ENCODE measurements at regions not wholly inside any gene's neighbourhood (a gene's known extent, or its start where the extent isn't known, plus 50 kb on each side); places are given as distances from the start of the nearest gene placed in this dataset.
A peak's percentile ranks its signal among the peaks of the same experiment; 100 is the strongest.

DNA sequence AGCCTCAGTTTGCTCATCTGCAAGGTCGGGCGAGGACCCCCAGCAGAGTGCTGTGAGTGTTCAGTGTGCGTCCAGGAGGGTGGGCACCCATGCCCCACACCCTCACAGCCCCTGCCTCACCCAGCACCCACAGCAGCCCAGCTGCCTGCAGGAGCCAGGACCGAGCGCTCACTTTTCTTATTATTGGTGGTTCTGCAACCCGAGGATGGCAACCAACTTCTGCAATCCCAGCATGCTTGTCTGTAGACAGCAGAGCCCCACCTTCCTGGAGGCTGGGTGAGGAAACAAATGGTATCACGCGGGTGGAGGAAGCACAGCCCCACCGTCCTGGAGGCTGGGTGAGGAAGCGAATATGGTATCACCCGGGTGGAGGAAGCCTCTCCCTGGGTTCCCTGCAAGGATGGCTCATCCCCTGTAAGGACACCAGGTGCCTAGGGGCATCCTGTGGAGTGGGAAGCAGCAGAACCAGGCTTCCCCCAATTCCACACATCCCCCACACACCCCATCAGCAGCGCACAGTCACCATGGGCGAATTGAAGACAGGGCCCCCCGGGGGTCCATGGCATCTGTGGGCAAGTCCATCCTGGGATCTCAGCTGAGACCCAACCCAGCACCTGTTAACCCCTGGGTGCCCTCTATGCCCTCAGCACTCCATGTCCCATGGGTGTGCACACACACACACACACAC is 220.5 kb upstream of the RAB6C start:
- peaks cover 32% of the 10 kb centered on the region for H3K4me1 Mint-ChIP-seq
- peak overlapping the region; percentile 98; the same call in 1 of the 2 replicates for H3K27ac Mint-ChIP-seq
- POLR2A ChIA-PET, result no interaction called here
- peak overlapping the region; percentile 55 for H3K4me3 Mint-ChIP-seq
- peaks cover 9% of the 10 kb centered on the region for H3K9me3 Mint-ChIP-seq
- DNase-seq (ENCODE audit: low spot score), result no peak
- no peak for ATAC-seq
- no peak for TF ChIP-seq GRHL2 (CRISPR knock-in tag; IDR thresholded peaks at IDR 0.05; ENCODE audit: insufficient replicate concordance, severe bottlenecking)
- TF ChIP-seq PREB (CRISPR knock-in tag; IDR thresholded peaks at IDR 0.05; ENCODE audit: borderline replicate concordance), result no peak
- no peaks in the 10 kb centered on the region for H3K36me3 Mint-ChIP-seq
- H3K27me3 Mint-ChIP-seq (ENCODE audit: low read depth), result peaks cover 6% of the 10 kb centered on the region; the same call in 1 of the 2 replicates
- CTCF ChIA-PET, result interaction anchor here (0.9 to 2.1 kb wide), 3 partner anchors 14 to 315 kb away, joined by 3 to 11 read pairs (median 9); no protein-coding TSS in a partner anchor

GRCh38 chr2:129759472-129760010 is 219.9 kb upstream of the RAB6C start:
- no peaks in the 10 kb centered on the region for H3K36me3 Mint-ChIP-seq
- H3K9me3 Mint-ChIP-seq, result peaks cover 9% of the 10 kb centered on the region
- ChIA-PET CTCF (no interaction called here), POLR2A (no interaction called here)
- peaks cover 32% of the 10 kb centered on the region for H3K4me1 Mint-ChIP-seq
- no peak for TF ChIP-seq ZNF138 (CRISPR knock-in tag; conservative IDR thresholded peaks at IDR 0.05)
- peak; percentile 57; the same call in 1 of the 2 replicates for TF ChIP-seq ZBTB21 (CRISPR knock-in tag; IDR thresholded peaks at IDR 0.05; ENCODE audit: borderline replicate concordance)
- no peak overlapping the region for H3K27ac Mint-ChIP-seq
- no peak for DNase-seq (ENCODE audit: low spot score)
- no peak overlapping the region for H3K4me3 Mint-ChIP-seq
- H3K27me3 Mint-ChIP-seq (ENCODE audit: low read depth), result peaks cover 6% of the 10 kb centered on the region; the same call in 1 of the 2 replicates
- ATAC-seq, result no peak

DNA sequence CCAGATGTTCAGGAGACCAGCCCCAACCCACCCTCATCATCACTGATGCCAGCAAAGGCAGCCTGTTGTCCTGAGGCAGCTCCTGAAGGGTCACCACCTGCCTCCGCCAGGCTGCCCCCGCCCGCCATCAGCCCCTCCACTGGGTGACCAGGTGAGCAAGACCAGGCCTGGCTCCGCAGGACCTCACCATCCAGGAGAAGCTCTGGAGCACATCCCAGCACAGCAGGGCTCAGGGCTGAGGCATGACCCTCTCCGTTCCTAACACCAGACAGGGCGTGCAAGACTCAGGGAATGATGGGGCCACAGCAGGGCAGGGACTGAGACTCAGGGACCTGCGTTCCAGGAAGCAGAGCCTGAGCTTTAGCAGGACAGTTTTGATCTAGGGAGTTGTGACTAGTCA is 218.8 kb upstream of the RAB6C start:
- no peak for ATAC-seq
- POLR2A ChIA-PET, result no interaction called here
- peaks cover 32% of the 10 kb centered on the region for H3K4me1 Mint-ChIP-seq
- H3K9me3 Mint-ChIP-seq, result peaks cover 5% of the 10 kb centered on the region
- no peak for TF ChIP-seq ZNF138 (CRISPR knock-in tag; conservative IDR thresholded peaks at IDR 0.05)
- TF ChIP-seq OVOL2 (CRISPR knock-in tag; IDR thresholded peaks at IDR 0.05; ENCODE audit: borderline replicate concordance), result no peak
- no peak for TF ChIP-seq MXD4 (CRISPR knock-in tag; IDR thresholded peaks at IDR 0.05; ENCODE audit: borderline replicate concordance)
- TF ChIP-seq ATF1 (CRISPR knock-in tag; IDR thresholded peaks at IDR 0.05), result no peak
- no peak for TF ChIP-seq ZNF671 (CRISPR knock-in tag; IDR thresholded peaks at IDR 0.05)
- TF ChIP-seq, protein P1, sequence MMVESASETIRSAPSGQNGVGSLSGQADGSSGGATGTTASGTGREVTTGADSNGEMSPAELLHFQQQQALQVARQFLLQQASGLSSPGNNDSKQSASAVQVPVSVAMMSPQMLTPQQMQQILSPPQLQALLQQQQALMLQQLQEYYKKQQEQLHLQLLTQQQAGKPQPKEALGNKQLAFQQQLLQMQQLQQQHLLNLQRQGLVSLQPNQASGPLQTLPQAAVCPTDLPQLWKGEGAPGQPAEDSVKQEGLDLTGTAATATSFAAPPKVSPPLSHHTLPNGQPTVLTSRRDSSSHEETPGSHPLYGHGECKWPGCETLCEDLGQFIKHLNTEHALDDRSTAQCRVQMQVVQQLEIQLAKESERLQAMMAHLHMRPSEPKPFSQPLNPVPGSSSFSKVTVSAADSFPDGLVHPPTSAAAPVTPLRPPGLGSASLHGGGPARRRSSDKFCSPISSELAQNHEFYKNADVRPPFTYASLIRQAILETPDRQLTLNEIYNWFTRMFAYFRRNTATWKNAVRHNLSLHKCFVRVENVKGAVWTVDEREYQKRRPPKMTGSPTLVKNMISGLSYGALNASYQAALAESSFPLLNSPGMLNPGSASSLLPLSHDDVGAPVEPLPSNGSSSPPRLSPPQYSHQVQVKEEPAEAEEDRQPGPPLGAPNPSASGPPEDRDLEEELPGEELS (CRISPR knock-in tag; IDR thresholded peaks at IDR 0.05), result no peak
- no peak for TF ChIP-seq SOX15 (CRISPR knock-in tag; IDR thresholded peaks at IDR 0.05)
- no peak for TF ChIP-seq ZNF317 (CRISPR knock-in tag; IDR thresholded peaks at IDR 0.05; ENCODE audit: borderline replicate concordance, low read depth)
- no peak for TF ChIP-seq TCF7 (CRISPR knock-in tag; IDR thresholded peaks at IDR 0.05; ENCODE audit: low read depth)
- TF ChIP-seq, protein P2, sequence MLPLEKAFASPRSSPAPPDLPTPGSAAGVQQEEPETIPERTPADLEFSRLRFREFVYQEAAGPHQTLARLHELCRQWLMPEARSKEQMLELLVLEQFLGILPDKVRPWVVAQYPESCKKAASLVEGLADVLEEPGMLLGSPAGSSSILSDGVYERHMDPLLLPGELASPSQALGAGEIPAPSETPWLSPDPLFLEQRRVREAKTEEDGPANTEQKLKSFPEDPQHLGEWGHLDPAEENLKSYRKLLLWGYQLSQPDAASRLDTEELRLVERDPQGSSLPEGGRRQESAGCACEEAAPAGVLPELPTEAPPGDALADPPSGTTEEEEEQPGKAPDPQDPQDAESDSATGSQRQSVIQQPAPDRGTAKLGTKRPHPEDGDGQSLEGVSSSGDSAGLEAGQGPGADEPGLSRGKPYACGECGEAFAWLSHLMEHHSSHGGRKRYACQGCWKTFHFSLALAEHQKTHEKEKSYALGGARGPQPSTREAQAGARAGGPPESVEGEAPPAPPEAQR (CRISPR knock-in tag; IDR thresholded peaks at IDR 0.05), result no peak
- no peak for TF ChIP-seq TEAD4 (CRISPR knock-in tag; IDR thresholded peaks at IDR 0.05)
- no peak for TF ChIP-seq ETV6 (CRISPR knock-in tag; IDR thresholded peaks at IDR 0.05)
- TF ChIP-seq MYBL2 (CRISPR knock-in tag; IDR thresholded peaks at IDR 0.05), result no peak
- TF ChIP-seq NR3C1 (CRISPR knock-in tag; conservative IDR thresholded peaks at IDR 0.05; ENCODE audit: low read depth), result no peak
- H3K27me3 Mint-ChIP-seq (ENCODE audit: low read depth), result peaks cover 3% of the 10 kb centered on the region; the same call in 1 of the 2 replicates
- H3K36me3 Mint-ChIP-seq, result no peaks in the 10 kb centered on the region
- H3K27ac Mint-ChIP-seq, result no peak overlapping the region
- DNase-seq (ENCODE audit: low spot score), result no peak
- CTCF ChIA-PET, result no interaction called here
- H3K4me3 Mint-ChIP-seq, result no peak overlapping the region
